IMR-90 (cell line): ENCODE measurements at regions not wholly inside any gene's neighbourhood (a gene's known extent, or its start where the extent isn't known, plus 50 kb on each side); places are given as distances from the start of the nearest gene placed in this dataset.

ENCODE experiments used
- ATAC-seq: fragments of 200-7000 bp; cut with Tn5 transposase; 2 replicates; pipeline ENCODE4 v1.9.1; 2020; ENCODE audit warnings: low read depth, mild to moderate bottlenecking, moderate library complexity
- BruUV-seq: library from RNA; stranded (reverse); fragments of 400-500 nt; replicated peaks from 2 replicates; lab custom pipeline; 2021; lab: Mats Ljungman, UMichigan
- CTCF ChIA-PET: fragments of 300-600 bp; formaldehyde crosslinking; extraction: SDS; loops from one replicate; lab custom pipeline; 2021; ENCODE audit warnings: antibody characterized with exemption; lab: Yijun Ruan, JAX
- POLR2A ChIA-PET: fragments of 300-600 bp; sonication (Branson Sonifier 250); formaldehyde crosslinking; loops from one replicate; lab custom pipeline; 2022; ENCODE audit warnings: antibody characterized with exemption; ENCODE audit not compliant: unreplicated experiment; lab: Charles Lee
- DNase-seq: peaks from one replicate; pipeline ENCODE4 v3.0.0; 2013
- H2AFZ ChIP-seq: replicated peaks from 2 replicates; pipeline ENCODE3; 2013; ENCODE audit warnings: low read length, mild to moderate bottlenecking; ENCODE audit not compliant: poor library complexity
- H2AK5ac ChIP-seq: 2 replicates; pipeline ENCODE4 v1.6.1; 2013; ENCODE audit warnings: low read depth, low read length, inconsistent platforms
- H2AK9ac ChIP-seq: replicated peaks from 2 replicates; pipeline ENCODE3; 2013; ENCODE audit warnings: mild to moderate bottlenecking, low read depth, low read length, moderate library complexity; ENCODE audit not compliant: poor library complexity
- H2BK120ac ChIP-seq: 2 replicates; pipeline ENCODE4 v1.6.1; 2013; ENCODE audit warnings: low read depth, low read length, inconsistent platforms
- H2BK15ac ChIP-seq: 3 replicates; pipeline ENCODE4 v1.6.1; 2013; ENCODE audit warnings: low read depth, low read length, inconsistent platforms
- H2BK20ac ChIP-seq: 2 replicates; pipeline ENCODE4 v1.6.1; 2013; ENCODE audit warnings: low read depth, mild to moderate bottlenecking, inconsistent platforms, low read length, moderate library complexity
- H2BK5ac ChIP-seq: 2 replicates; pipeline ENCODE4 v1.6.1; 2013; ENCODE audit warnings: mild to moderate bottlenecking, low read depth, low read length, inconsistent platforms; ENCODE audit not compliant: poor library complexity, severe bottlenecking
- H3K14ac ChIP-seq: replicated peaks from 2 replicates; pipeline ENCODE4 v1.6.1; 2013; ENCODE audit warnings: low read depth, low read length, inconsistent platforms
- H3K18ac ChIP-seq: 2 replicates; pipeline ENCODE4 v1.6.1; 2013; ENCODE audit warnings: low read depth, low read length, control low read depth
- H3K23ac ChIP-seq: 2 replicates; pipeline ENCODE4 v1.6.1; 2013; ENCODE audit warnings: low read depth, low read length, inconsistent platforms
- H3K27ac ChIP-seq: 2 replicates; pipeline ENCODE4 v1.5.1; 2013; ENCODE audit warnings: mild to moderate bottlenecking, control low read depth, low read length; ENCODE audit not compliant: insufficient read depth
- H3K27me3 ChIP-seq: 2 replicates; pipeline ENCODE4 v1.6.1; 2013; ENCODE audit warnings: low read length; ENCODE audit not compliant: control insufficient read depth, insufficient read depth
- H3K36me3 ChIP-seq: 2 replicates; pipeline ENCODE4 v1.6.1; 2013; ENCODE audit warnings: low read length, mixed read lengths; ENCODE audit not compliant: control insufficient read depth, insufficient read depth
- H3K4ac ChIP-seq: 2 replicates; pipeline ENCODE4 v1.6.1; 2013; ENCODE audit warnings: low read depth, low read length, inconsistent platforms
- H3K4me1 ChIP-seq: 2 replicates; pipeline ENCODE4 v1.6.1; 2013; ENCODE audit warnings: low read length, mixed read lengths; ENCODE audit not compliant: control insufficient read depth, insufficient read depth
- H3K4me2 ChIP-seq: 2 replicates; pipeline ENCODE4 v1.6.1; 2013; ENCODE audit warnings: low read depth, mild to moderate bottlenecking, control low read depth, low read length, moderate library complexity
- H3K4me3 ChIP-seq: 2 replicates; pipeline ENCODE4 v1.5.1; 2013; ENCODE audit warnings: low read depth, mild to moderate bottlenecking, control low read depth, low read length, moderate library complexity; ENCODE audit not compliant: insufficient read depth
- H3K56ac ChIP-seq: 2 replicates; pipeline ENCODE4 v1.6.1; 2013; ENCODE audit warnings: low read length, inconsistent platforms; ENCODE audit not compliant: insufficient read depth; ENCODE audit errors: extremely low read depth
- H3K79me1 ChIP-seq, 2 experiments: 2 replicates each; pipeline ENCODE4 v1.6.1; 2013; ENCODE audit warnings: low read length in 2 of 2, inconsistent platforms in 1 of 2, low read depth in 1 of 2
- H3K9ac ChIP-seq: 2 replicates; pipeline ENCODE4 v1.6.1; 2013; ENCODE audit warnings: low read depth, low read length, control low read depth
- H3K9me1 ChIP-seq: 2 replicates; pipeline ENCODE4 v1.6.1; 2013; ENCODE audit warnings: low read length, inconsistent platforms; ENCODE audit not compliant: insufficient read depth
- H3K9me3 ChIP-seq: 2 replicates; pipeline ENCODE4 v1.6.1; 2013; ENCODE audit warnings: low read length; ENCODE audit not compliant: control insufficient read depth, insufficient read depth
- H4K20me1 ChIP-seq: 2 replicates; pipeline ENCODE4 v1.6.1; 2013; ENCODE audit warnings: low read length, inconsistent platforms; ENCODE audit not compliant: insufficient read depth
- H4K5ac ChIP-seq: 2 replicates; pipeline ENCODE4 v1.6.1; 2013; ENCODE audit warnings: mild to moderate bottlenecking, low read depth, low read length, control low read depth
- H4K8ac ChIP-seq, 2 experiments: 2 replicates each; pipeline ENCODE4 v1.6.1; 2013; ENCODE audit warnings: low read depth in 2 of 2, low read length in 2 of 2, control low read depth in 1 of 2, inconsistent platforms in 1 of 2
- H4K91ac ChIP-seq: 2 replicates; pipeline ENCODE4 v1.6.1; 2013; ENCODE audit warnings: low read depth, low read length, inconsistent platforms; ENCODE audit not compliant: insufficient read depth
- BHLHE40 ChIP-seq: fragments of 150-350 bp; IDR thresholded peaks from 2 replicates; pipeline ENCODE4 v1.6.1; 2016; ENCODE audit warnings: mild to moderate bottlenecking, low read depth, low read length
- FOS ChIP-seq: fragments of 150-350 bp; IDR thresholded peaks from 2 replicates; pipeline ENCODE4 v1.6.1; 2016; ENCODE audit warnings: low read depth, low read length
- MAFK ChIP-seq: IDR thresholded peaks from 2 replicates; pipeline ENCODE4 v1.6.1; 2012; ENCODE audit warnings: low read depth, low read length, improper control_type of control experiment
- MAZ ChIP-seq: IDR thresholded peaks from 2 replicates; pipeline ENCODE4 v1.6.1; 2012; ENCODE audit warnings: low read depth, mild to moderate bottlenecking, low read length, improper control_type of control experiment, moderate library complexity, borderline replicate concordance
- RAD21 ChIP-seq: IDR thresholded peaks from 2 replicates; pipeline ENCODE4 v1.6.1; 2012; ENCODE audit warnings: low read length, improper control_type of control experiment
- RCOR1 ChIP-seq: IDR thresholded peaks from 2 replicates; pipeline ENCODE4 v1.6.1; 2012; ENCODE audit warnings: mild to moderate bottlenecking, low read length, improper control_type of control experiment; ENCODE audit not compliant: insufficient replicate concordance
- RFX5 ChIP-seq: IDR thresholded peaks from 2 replicates; pipeline ENCODE4 v1.8.0; 2012; ENCODE audit warnings: low read depth, mild to moderate bottlenecking, low read length, moderate library complexity
- dilution Hi-C: fragments of 300-500 bp; cut with HindIII; formaldehyde crosslinking; loops from one replicate; pipeline ENCODE4 v1.14.3; 2018; ENCODE audit warnings: low sequenced_read_pairs; ENCODE audit not compliant: unreplicated experiment
- in situ Hi-C: fragments of 300-500 bp; cut with MboI; formaldehyde crosslinking; loops from 3 replicates; pipeline ENCODE4 v1.14.3; 2019; ENCODE audit warnings: low sequenced_read_pairs, inconsistent platforms, mixed read lengths
- intact Hi-C: fragments of 100-400 bp; cut with micrococcal nuclease; formaldehyde crosslinking; loops from 2 replicates; pipeline ENCODE4 v1.10.0; 2022
- TF ChIP-seq, protein P1 (sequence below): fragments of 150-350 bp; IDR thresholded peaks from 2 replicates; pipeline ENCODE4 v1.6.1; 2017; ENCODE audit warnings: mild to moderate bottlenecking, antibody characterized with exemption, low read length, low read depth

DNA sequence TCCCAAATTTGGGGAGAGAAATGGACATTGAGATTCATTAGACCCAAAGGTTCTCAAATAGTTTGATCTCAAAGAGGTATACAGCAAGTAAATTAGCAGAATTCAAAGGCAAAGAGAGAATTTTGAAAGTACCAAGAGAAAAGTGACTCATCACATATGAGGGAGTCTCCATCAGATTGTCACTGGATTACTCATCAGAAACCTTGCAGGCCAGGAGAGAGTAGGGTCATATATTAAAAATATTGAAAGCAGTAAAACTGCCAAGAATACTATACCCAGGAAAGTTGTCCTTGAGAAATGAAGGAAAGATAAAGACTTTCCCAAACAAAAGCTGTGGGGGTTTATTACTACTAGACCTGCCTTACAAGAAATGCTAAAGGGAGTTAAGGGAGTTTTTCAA, 140.6 kb downstream of the TMEM168 start:
- H3K9me3 ChIP-seq = peaks cover 5% of the 10 kb centered on the region
- DNase-seq = no peak
- no peak overlapping the region for H3K18ac ChIP-seq
- intact Hi-C loops (no loop called here), in situ Hi-C loops (no loop called here), dilution Hi-C loops (no loop called here)
- H3K36me3 ChIP-seq = no peaks in the 10 kb centered on the region
- H3K79me1 ChIP-seq = no peaks in the 10 kb centered on the region
- H2AK5ac ChIP-seq = no peak overlapping the region
- no peak overlapping the region for H4K91ac ChIP-seq
- H3K9me1 ChIP-seq = no peaks in the 10 kb centered on the region
- TF ChIP-seq RCOR1 (no peak), MAFK (no peak), RFX5 (no peak), FOS (no peak), BHLHE40 (no peak), MAZ (no peak), RAD21 (no peak)
- TF ChIP-seq, protein P1, sequence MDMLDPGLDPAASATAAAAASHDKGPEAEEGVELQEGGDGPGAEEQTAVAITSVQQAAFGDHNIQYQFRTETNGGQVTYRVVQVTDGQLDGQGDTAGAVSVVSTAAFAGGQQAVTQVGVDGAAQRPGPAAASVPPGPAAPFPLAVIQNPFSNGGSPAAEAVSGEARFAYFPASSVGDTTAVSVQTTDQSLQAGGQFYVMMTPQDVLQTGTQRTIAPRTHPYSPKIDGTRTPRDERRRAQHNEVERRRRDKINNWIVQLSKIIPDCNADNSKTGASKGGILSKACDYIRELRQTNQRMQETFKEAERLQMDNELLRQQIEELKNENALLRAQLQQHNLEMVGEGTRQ = no peak
- no peak overlapping the region for H2AFZ ChIP-seq
- no peak for ATAC-seq
- no peak overlapping the region for H3K4ac ChIP-seq
- H2BK20ac ChIP-seq = no peak overlapping the region
- H3K14ac ChIP-seq = no peak overlapping the region
- POLR2A ChIA-PET = no interaction called here
- H3K9ac ChIP-seq = no peak overlapping the region
- no peak overlapping the region for H4K5ac ChIP-seq
- CTCF ChIA-PET = no interaction called here
- H4K8ac ChIP-seq = no peak overlapping the region
- no peak overlapping the region for H3K4me3 ChIP-seq
- H3K23ac ChIP-seq = no peak overlapping the region
- no peak overlapping the region for H2BK15ac ChIP-seq
- no peak overlapping the region for H3K56ac ChIP-seq
- no peak overlapping the region for H2BK5ac ChIP-seq
- H3K27ac ChIP-seq = no peak overlapping the region
- no peak overlapping the region for H2AK9ac ChIP-seq
- no peaks in the 10 kb centered on the region for H3K4me1 ChIP-seq
- no peaks in the 10 kb centered on the region for H4K20me1 ChIP-seq
- H2BK120ac ChIP-seq = no peak overlapping the region
- no peak overlapping the region for H3K4me2 ChIP-seq
- H3K27me3 ChIP-seq = no peaks in the 10 kb centered on the region
- no TSS peak for BruUV-seq
